ENCODE measurements at regions not wholly inside any gene's neighbourhood (a gene's known extent, or its start where the extent isn't known, plus 50 kb on each side); places are given as distances from the start of the nearest gene placed in this dataset.
"Not testable (repeated sequence)": the region's sequence is repeated elsewhere in the genome, so short reads cannot be mapped to it uniquely, and the experiment has no call there.

- no peak overlapping the region for H3K27ac ChIP-seq (ENCODE audit: low read depth, low read length)
- 45 to 67% (median 57%) methylated on average over 2 of the region's 2 CpGs for WGBS, 3 donors
These were observed 87.2 kb upstream of the SLC4A7 start for GRCh38 chr3:27571345-27571744.

DNA sequence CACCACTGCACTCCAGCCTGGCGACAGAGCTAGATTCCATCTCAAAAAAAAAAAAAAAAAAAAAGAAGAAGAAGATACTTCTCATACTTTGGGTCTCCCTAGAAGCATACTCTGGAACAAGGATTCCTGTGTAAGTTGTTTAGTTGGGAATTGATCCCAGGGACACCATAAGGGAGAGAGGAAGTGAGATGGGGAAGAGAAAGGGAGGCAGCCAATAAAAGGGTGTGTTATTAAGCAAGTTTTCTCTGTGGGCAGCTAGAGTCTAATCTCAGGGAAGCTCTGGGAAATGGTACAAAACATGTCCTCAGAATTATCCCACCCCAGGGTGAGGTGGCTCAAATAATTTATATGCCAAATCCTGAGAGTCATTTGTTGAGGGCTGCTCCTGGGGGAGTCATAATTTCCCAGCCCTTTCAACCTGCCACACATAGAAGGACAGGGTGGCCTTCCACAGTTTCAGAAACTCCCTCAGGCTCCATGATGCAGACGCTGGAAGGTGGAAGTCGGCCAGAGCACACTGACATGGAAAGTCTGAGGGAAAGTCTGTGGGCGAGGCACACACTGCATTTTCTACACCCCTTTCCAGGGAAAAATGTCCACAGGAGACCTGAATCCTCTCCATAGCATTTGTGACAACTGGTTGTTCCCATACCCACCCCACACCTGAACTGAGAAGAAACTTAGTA lies 86.4 kb upstream of the SLC4A7 start:
- whole genome bisulfite sequencing, 3 donors: 69 to 77% (median 71%) methylated on average over 4 of the region's 4 CpGs

DNA sequence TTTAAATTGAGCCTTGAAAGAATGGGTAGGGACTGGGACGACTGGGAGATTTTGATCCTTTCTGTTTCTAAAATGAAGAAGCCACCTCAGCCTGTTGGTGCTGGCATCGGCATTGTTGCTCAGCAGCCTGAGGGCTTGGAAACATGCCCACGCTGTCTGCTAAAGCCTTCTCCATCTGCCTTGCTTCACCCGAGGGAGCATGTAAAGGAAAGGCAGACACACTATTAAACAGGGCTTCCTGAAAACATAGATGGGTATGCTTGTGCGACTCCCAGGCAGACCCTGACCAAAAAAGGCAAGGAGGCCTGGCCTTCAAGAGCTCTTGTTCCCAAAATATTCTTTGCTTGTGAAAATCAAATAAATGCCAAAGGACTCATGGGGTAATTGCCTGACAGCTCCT lies 84.2 kb upstream of the SLC4A7 start:
- 50 to 70% (median 50%) methylated on average over 5 of the region's 5 CpGs for WGBS, 3 donors
- no peak overlapping the region for H3K27ac ChIP-seq (ENCODE audit: low read depth, low read length)

More for the DNA sequence above, 86.4 kb upstream of the SLC4A7 start:
- no peak overlapping the region for H3K27ac ChIP-seq (ENCODE audit: low read depth, low read length)

DNA sequence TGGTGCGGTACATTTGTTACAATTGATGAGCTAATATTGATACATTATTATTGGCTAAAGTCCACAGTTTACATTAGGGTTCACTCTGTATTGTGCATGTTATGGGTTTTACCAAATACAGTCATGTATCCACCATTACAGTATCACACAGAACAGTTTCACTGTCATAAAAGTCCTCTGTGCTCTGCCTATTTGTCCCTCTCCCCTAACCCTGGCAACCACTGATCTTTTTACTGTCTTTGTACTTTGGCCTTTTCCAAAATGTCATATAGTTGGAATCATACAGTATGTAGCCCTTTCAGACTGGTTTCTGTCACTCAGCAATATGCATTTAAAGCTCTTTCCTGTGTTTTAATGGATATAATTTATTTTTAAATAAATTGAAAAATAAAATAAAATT lies 83.1 kb upstream of the SLC4A7 start:
- 79 to 96% (median 96%) methylated on average over 1 of the region's 1 CpG for WGBS, 3 donors
- H3K27ac ChIP-seq (ENCODE audit: low read depth, low read length): no peak overlapping the region

DNA sequence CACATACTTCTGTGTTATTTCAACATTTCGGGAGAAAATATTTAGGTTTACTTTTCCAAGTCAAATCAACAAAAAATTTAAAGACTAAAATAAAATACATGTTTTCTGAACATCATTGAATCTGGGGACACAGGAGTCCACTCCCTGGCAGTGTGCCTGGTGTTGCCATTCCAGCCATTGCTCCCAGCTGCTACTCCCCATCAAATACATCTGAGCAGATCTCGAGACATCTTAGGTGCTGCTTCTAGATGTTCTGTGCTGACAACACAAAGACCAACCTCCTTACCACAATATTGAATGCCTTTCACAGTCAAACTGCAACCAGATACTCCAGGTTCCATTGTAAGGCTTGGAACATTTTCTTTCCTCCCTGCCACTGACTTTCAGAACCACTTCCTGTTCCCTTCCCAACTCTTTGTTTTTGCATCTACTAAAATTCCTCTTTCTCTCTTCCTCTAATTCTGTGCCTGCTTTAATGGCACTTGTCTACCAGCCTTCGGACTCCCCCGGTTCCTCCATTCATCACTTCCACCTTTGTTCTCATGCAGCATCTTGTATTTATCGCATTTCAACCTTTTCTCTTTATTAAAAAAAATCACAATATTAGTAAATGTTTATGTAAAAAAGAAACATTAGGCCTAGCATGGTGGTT lies 81.1 kb upstream of the SLC4A7 start:
- WGBS, 3 donors: 76 to 85% (median 81%) methylated on average over 5 of the region's 5 CpGs
- H3K27ac ChIP-seq (ENCODE audit: low read depth, low read length): no peak overlapping the region

DNA sequence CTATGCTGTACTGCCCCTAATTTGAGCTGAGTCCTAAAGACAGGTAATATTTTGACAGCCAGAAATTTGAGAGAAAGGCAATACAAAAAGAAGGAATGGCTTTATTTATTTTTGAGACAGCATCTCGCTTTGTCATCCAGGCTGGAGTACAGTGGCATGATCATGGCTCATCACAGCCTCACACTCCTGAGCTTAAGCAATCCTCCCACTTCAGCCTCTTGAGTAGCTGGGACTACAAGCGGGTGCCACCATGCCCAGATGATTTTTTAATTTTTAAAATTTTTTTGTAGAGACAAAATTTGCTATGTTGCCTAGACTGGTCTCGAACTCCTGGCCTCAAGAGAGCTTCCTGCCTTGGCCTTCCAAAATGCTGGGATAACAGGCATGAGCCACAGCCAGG lies 77.4 kb upstream of the SLC4A7 start:
- no peak overlapping the region for H3K27ac ChIP-seq (ENCODE audit: low read depth, low read length)
- WGBS, 3 donors: 93 to 97% (median 96%) methylated on average over 3 of the region's 3 CpGs

DNA sequence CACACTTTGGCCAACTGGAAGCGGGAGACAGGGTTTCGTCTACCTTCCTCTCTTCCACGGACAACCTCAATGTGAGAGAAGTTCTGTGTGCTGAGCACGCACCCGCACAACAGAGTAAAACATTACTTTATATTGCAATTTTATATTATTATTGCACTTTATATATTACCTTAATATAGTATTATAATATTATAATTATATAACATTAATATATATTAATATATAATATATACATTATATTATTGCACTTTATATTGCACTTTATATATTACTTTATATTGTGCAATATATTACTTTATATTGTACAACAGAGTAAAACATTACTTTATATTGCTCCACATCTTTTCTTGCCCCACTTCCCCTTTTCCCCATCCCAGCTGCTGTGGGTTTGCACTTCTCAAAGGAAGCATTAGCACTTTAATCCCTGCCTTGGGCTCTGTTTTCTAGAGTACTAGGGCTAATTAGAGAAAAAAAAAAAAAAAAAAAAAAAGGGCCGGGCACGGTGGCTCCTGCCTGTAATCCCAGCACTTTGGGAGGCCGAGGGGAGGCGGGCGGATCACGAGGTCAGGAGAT lies 76.4 kb upstream of the SLC4A7 start:
- WGBS, 3 donors: 58 to 90% (median 84%) methylated on average over 11 of the region's 11 CpGs
- H3K27ac ChIP-seq (ENCODE audit: low read depth, low read length): no peak overlapping the region

GRCh38 chr3:27559835-27560234 lies 75.7 kb upstream of the SLC4A7 start:
- H3K27ac ChIP-seq (ENCODE audit: low read depth, low read length): no peak overlapping the region
- WGBS, 3 donors: 28 to 51% (median 40%) methylated on average over 6 of the region's 6 CpGs

DNA sequence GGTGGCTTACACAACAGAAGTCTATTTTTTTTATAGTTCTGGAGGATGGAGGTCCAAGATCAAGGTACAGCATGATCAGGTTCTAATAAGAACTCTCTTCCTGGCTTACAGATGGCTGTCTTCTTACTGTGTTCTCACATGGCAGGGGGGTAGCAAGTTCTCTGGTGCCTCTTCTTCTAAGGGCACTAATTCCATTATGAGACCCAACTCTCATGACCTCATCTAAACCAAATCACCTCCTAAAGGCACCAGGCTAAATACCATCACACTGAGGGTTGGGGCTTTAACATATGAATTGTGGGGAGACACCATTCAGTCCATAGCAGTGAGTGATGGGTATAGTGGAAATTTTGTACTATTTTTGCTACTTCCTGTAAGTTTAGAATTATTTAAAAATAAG lies 75.2 kb upstream of the SLC4A7 start:
- no peak overlapping the region for H3K27ac ChIP-seq (ENCODE audit: low read depth, low read length)

GRCh38 chr3:27557411-27557810 lies 73.2 kb upstream of the SLC4A7 start:
- WGBS, 3 donors: 84 to 87% (median 84%) methylated on average over 2 of the region's 2 CpGs

GRCh38 chr3:27556887-27557286 lies 72.7 kb upstream of the SLC4A7 start:
- no peak overlapping the region for H3K27ac ChIP-seq (ENCODE audit: low read depth, low read length)

More at GRCh38 chr3:27557411-27557810, 73.2 kb upstream of the SLC4A7 start:
- H3K27ac ChIP-seq (ENCODE audit: low read depth, low read length): no peak overlapping the region

GRCh38 chr3:27554706-27555105 lies 70.5 kb upstream of the SLC4A7 start:
- H3K27ac ChIP-seq (ENCODE audit: low read depth, low read length): no peak overlapping the region

More at GRCh38 chr3:27556887-27557286, 72.7 kb upstream of the SLC4A7 start:
- WGBS, 3 donors: 79 to 80% (median 80%) methylated on average over 4 of the region's 4 CpGs

GRCh38 chr3:27553886-27554540 lies 69.8 kb upstream of the SLC4A7 start:
- no peak overlapping the region for H3K27ac ChIP-seq (ENCODE audit: low read depth, low read length)
- 63 to 70% (median 65%) methylated on average over 2 of the region's 2 CpGs for WGBS, 3 donors

More at GRCh38 chr3:27554706-27555105, 70.5 kb upstream of the SLC4A7 start:
- WGBS, 3 donors: 38 to 80% (median 53%) methylated on average over 2 of the region's 2 CpGs

DNA sequence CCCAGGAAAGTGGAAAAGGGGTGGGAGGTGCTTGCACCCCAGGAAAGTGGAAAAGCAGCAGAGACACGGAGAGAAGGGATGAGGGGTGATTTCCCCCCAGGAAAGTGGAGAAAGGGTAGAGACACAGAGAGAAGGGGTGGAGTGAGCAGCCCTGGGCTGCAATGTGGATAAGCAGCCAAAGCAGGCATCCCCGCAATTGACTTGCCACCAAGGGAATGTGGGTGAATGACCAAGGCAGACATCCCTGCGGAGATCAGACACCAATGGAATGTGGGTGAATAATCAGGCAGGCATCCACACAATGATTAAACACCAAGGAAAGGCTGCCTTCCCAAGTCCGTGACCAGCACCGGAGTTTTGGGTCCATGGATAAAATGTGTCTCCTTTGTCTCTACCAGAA lies 68.5 kb upstream of the SLC4A7 start:
- WGBS, 3 donors: 80 to 97% (median 83%) methylated on average over 5 of the region's 5 CpGs
- H3K27ac ChIP-seq (ENCODE audit: low read depth, low read length): not testable (repeated sequence)

GRCh38 chr3:27551413-27551812 lies 67.2 kb upstream of the SLC4A7 start:
- H3K27ac ChIP-seq (ENCODE audit: low read depth, low read length): not testable (repeated sequence)
- WGBS, 3 donors: 72 to 94% (median 93%) methylated on average over 4 of the region's 4 CpGs

DNA sequence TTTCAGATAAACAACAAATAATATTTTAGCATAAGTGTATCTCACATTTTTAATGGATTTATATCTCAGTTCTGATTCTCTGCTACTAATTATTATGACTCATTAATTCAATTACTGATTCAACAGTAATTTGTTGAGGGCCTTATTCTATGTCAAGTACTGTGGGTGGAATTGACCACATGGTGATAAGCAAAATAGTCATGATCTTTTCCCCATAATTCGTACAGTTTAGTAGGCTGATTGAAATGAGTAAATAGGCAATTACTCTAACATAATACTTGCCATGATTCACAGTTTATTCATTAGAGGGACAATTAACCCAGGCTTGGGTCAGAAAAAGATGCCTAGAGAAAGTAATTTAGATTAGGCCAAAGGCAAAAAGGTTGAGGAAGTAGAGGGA lies 60.9 kb upstream of the SLC4A7 start:
- H3K27ac ChIP-seq (ENCODE audit: low read depth, low read length): no peak overlapping the region
- WGBS, 3 donors: 64 to 74% (median 68%) methylated on average over 1 of the region's 1 CpG

- H3K27ac ChIP-seq (ENCODE audit: low read depth, low read length): no peak overlapping the region
- 51 to 79% (median 62%) methylated on average over 3 of the region's 3 CpGs for WGBS, 3 donors
These were observed 60.2 kb upstream of the SLC4A7 start for GRCh38 chr3:27544372-27544865.

DNA sequence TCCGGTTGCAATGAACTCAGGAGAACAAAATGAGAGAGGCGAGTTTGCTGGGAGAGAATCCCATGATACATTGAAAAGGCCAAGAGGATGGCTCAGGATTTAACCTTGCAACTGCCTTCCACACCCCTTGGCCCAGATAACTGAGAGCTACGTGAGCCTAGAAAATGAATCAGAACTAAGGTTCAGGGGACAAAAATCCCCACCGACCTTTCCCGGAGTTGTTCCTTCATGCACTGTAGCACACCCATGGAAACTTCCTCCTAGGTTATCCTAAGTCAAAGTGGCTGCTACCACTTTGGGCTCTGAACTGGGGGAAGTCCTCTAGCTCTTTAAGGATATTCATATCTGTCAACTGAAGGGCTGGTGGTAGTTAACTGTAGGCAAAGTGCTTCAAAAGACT lies 58.3 kb upstream of the SLC4A7 start:
- WGBS, 3 donors: 68 to 76% (median 70%) methylated on average over 5 of the region's 5 CpGs
- no peak overlapping the region for H3K27ac ChIP-seq (ENCODE audit: low read depth, low read length)

- no peak overlapping the region for H3K27ac ChIP-seq (ENCODE audit: low read depth, low read length)
- 85 to 93% (median 89%) methylated on average over 7 of the region's 7 CpGs for WGBS, 3 donors
These were observed 56.0 kb upstream of the SLC4A7 start for GRCh38 chr3:27540231-27540630.
